ENCODE measurements at regions not wholly inside any gene's neighbourhood (a gene's known extent, or its start where the extent isn't known, plus 50 kb on each side); places are given as distances from the start of the nearest gene placed in this dataset.

DNA sequence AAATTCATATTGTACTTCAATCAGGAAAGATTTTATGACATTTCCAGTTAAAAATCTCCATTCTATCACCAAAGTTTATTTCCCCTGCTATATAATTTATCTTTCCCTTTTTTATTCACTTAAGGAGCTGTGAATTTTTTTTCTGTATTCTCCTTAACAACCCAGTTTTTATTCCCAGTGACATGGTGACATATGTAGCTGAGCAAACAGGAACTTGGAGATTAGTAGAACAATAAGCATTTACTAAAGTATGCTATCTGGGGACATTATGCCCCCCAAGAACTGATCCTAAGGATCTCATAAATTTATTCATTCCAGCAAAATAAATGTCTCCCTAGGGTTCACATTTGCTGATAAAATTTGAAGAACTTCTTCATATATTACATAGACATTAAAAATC, 1044.0 kb upstream of the CDH6 start:
- TF ChIP-seq, protein P1, sequence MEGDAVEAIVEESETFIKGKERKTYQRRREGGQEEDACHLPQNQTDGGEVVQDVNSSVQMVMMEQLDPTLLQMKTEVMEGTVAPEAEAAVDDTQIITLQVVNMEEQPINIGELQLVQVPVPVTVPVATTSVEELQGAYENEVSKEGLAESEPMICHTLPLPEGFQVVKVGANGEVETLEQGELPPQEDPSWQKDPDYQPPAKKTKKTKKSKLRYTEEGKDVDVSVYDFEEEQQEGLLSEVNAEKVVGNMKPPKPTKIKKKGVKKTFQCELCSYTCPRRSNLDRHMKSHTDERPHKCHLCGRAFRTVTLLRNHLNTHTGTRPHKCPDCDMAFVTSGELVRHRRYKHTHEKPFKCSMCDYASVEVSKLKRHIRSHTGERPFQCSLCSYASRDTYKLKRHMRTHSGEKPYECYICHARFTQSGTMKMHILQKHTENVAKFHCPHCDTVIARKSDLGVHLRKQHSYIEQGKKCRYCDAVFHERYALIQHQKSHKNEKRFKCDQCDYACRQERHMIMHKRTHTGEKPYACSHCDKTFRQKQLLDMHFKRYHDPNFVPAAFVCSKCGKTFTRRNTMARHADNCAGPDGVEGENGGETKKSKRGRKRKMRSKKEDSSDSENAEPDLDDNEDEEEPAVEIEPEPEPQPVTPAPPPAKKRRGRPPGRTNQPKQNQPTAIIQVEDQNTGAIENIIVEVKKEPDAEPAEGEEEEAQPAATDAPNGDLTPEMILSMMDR (IDR thresholded peaks at IDR 0.05), result no peak
- no peak for TF ChIP-seq EZH2 (IDR thresholded peaks at IDR 0.05)
